MM.1S (cell line): ENCODE measurements at regions not wholly inside any gene's neighbourhood (a gene's known extent, or its start where the extent isn't known, plus 50 kb on each side); places are given as distances from the start of the nearest gene placed in this dataset.

ENCODE experiments used
- DNase-seq: peaks from one replicate; pipeline ENCODE4 v3.0.0-alpha.2; 2015
- H2AFZ ChIP-seq: fragments of 300-600 bp; sonication (generic); 2 replicates; pipeline ENCODE4 v1.6.0; 2016; ENCODE audit warnings: antibody characterized with exemption, low read length
- H3F3A ChIP-seq: fragments of 300-600 bp; sonication (generic); 2 replicates; pipeline ENCODE4 v1.6.1; 2016; ENCODE audit warnings: mild to moderate bottlenecking, antibody characterized with exemption, low read length, moderate library complexity, mixed read lengths; ENCODE audit not compliant: insufficient read depth
- H3K27ac ChIP-seq: fragments of 300-600 bp; sonication (generic); 2 replicates; pipeline ENCODE4 v1.5.1; 2016; ENCODE audit warnings: mild to moderate bottlenecking, low read length
- H3K27me3 ChIP-seq: fragments of 300-600 bp; sonication (generic); replicated peaks from 2 replicates; pipeline ENCODE4 v1.6.0; 2016; ENCODE audit warnings: low read length; ENCODE audit not compliant: insufficient read depth
- H3K36me3 ChIP-seq: fragments of 300-600 bp; sonication (generic); replicated peaks from 2 replicates; pipeline ENCODE4 v1.6.1; 2016; ENCODE audit warnings: mild to moderate bottlenecking, low read length, mixed read lengths; ENCODE audit not compliant: insufficient read depth
- H3K4me1 ChIP-seq: fragments of 300-600 bp; sonication (generic); 2 replicates; pipeline ENCODE4 v1.6.1; 2016; ENCODE audit warnings: low read length, mixed read lengths
- H3K4me2 ChIP-seq: fragments of 300-600 bp; sonication (generic); 2 replicates; pipeline ENCODE4 v1.6.0; 2016; ENCODE audit warnings: low read depth, low read length
- H3K4me3 ChIP-seq: fragments of 300-600 bp; sonication (generic); 2 replicates; pipeline ENCODE4 v1.5.1; 2016; ENCODE audit warnings: low read length, mixed read lengths
- H3K79me2 ChIP-seq: fragments of 300-600 bp; sonication (generic); 2 replicates; pipeline ENCODE4 v1.6.1; 2016; ENCODE audit warnings: mixed run types, low read length, mixed read lengths
- H3K9ac ChIP-seq: fragments of 300-600 bp; sonication (generic); 2 replicates; pipeline ENCODE4 v1.6.1; 2016; ENCODE audit warnings: low read length, mixed read lengths
- H3K9me2 ChIP-seq: fragments of 300-600 bp; sonication (generic); replicated peaks from 2 replicates; pipeline ENCODE4 v1.6.1; 2016; ENCODE audit warnings: mild to moderate bottlenecking, low read length, mixed read lengths; ENCODE audit not compliant: insufficient read depth
- H3K9me3 ChIP-seq: fragments of 300-600 bp; sonication (generic); replicated peaks from 2 replicates; pipeline ENCODE4 v1.6.1; 2016; ENCODE audit warnings: mild to moderate bottlenecking, low read length, mixed read lengths; ENCODE audit not compliant: insufficient read depth
- H4K20me1 ChIP-seq: fragments of 300-600 bp; sonication (generic); 2 replicates; pipeline ENCODE4 v1.6.1; 2016; ENCODE audit warnings: mild to moderate bottlenecking, low read length, moderate library complexity, mixed read lengths; ENCODE audit not compliant: insufficient read depth
- EZH2 ChIP-seq: fragments of 300-600 bp; sonication (generic); optimal IDR thresholded peaks from 2 replicates; pipeline ENCODE3; 2017; ENCODE audit warnings: low read depth, mild to moderate bottlenecking, antibody characterized with exemption, low read length, mixed read lengths
- EZH2phosphoT487 ChIP-seq: fragments of 300-600 bp; sonication (generic); IDR thresholded peaks from 2 replicates; pipeline ENCODE4 v1.6.1; 2018; ENCODE audit warnings: antibody characterized with exemption, low read length
- TF ChIP-seq, protein P1 (sequence below): fragments of 300-600 bp; sonication (generic); IDR thresholded peaks from 2 replicates; pipeline ENCODE4 v1.5.1; 2016; ENCODE audit warnings: antibody characterized with exemption, low read length, mixed read lengths

DNA sequence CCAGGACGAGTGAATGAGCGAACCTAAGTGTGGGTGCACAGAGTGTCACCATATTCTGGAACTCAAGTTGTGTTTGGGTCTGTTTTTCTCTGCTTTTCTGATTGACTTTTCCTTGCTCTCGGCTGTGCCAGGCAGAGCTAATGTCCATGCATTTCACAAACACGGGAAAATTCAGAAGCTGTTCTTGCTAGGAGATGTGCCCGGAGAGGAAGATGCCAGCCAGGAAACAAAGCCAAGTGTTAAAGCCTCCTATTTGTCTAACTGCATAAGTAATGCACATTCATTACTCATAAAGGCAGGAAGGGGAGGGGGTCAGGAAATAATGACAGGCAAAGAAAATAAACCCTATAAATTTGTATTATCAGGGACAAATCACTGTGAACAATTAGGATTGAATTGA, 250.4 kb upstream of the SFSWAP start:
- Histone ChIP-seq H3K36me3 (no peaks in the 10 kb centered on the region), H3K4me1 (no peaks in the 10 kb centered on the region), H3K79me2 (no peaks in the 10 kb centered on the region), H4K20me1 (no peaks in the 10 kb centered on the region), H3K27me3 (peaks cover 2% of the 10 kb centered on the region), H2AFZ (no peak overlapping the region), H3K4me2 (no peak overlapping the region), H3K9me2 (no peaks in the 10 kb centered on the region), H3K9me3 (no peaks in the 10 kb centered on the region), H3F3A (no peaks in the 10 kb centered on the region), H3K9ac (no peak overlapping the region), H3K27ac (no peak overlapping the region), H3K4me3 (no peak overlapping the region)
- no peak for DNase-seq
- TF ChIP-seq EZH2, result no peak
- no peak for TF ChIP-seq EZH2phosphoT487
- TF ChIP-seq, protein P1, sequence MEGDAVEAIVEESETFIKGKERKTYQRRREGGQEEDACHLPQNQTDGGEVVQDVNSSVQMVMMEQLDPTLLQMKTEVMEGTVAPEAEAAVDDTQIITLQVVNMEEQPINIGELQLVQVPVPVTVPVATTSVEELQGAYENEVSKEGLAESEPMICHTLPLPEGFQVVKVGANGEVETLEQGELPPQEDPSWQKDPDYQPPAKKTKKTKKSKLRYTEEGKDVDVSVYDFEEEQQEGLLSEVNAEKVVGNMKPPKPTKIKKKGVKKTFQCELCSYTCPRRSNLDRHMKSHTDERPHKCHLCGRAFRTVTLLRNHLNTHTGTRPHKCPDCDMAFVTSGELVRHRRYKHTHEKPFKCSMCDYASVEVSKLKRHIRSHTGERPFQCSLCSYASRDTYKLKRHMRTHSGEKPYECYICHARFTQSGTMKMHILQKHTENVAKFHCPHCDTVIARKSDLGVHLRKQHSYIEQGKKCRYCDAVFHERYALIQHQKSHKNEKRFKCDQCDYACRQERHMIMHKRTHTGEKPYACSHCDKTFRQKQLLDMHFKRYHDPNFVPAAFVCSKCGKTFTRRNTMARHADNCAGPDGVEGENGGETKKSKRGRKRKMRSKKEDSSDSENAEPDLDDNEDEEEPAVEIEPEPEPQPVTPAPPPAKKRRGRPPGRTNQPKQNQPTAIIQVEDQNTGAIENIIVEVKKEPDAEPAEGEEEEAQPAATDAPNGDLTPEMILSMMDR, result no peak

DNA sequence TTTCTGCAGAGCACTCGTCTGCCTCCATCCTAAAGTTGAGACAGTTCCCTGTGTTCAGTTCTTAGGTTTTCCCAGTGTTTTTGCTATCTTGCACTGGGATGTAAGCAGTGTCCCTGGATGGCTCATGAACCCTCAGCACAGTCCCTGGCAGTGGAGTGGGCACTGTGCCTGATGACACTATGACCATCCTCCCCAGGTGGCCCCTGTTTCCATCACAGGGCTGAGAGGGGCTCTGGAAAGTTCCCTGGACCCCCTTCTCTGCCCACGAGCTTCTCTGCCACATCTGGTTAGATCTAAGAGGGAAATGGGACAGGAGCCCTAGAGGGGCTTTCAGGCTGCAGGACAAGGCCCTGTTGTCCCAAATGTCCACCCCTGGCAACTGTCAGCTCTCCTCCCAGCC, 249.8 kb upstream of the SFSWAP start:
- Histone ChIP-seq H3K4me1 (no peaks in the 10 kb centered on the region), H3K79me2 (no peaks in the 10 kb centered on the region), H4K20me1 (no peaks in the 10 kb centered on the region), H3K9me3 (no peaks in the 10 kb centered on the region), H2AFZ (no peak overlapping the region), H3K27ac (no peak overlapping the region), H3K4me3 (no peak overlapping the region), H3K9me2 (no peaks in the 10 kb centered on the region), H3K36me3 (no peaks in the 10 kb centered on the region), H3K9ac (no peak overlapping the region), H3K27me3 (peaks cover 2% of the 10 kb centered on the region), H3K4me2 (no peak overlapping the region), H3F3A (no peaks in the 10 kb centered on the region)
- TF ChIP-seq EZH2 (no peak), EZH2phosphoT487 (no peak)
- TF ChIP-seq, protein P1, result no peak
- DNase-seq, result no peak

DNA sequence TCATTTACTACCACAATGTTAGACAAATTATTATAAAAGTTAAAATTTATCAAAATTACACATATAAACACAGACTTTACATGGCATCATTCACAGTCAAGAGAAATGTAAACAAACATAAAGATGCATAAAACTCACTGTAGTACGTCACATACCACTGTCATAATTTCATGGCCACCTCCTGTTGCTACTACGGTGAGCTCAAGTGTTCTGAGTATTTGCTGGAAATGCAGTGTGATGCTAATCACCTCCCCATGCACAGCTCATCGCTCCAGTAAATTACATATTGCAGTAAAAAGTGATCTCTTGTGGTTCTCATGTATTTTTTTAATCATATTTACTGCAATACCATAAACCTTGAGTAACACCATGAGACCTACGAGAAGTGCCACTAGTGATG, 247.7 kb upstream of the SFSWAP start:
- Histone ChIP-seq H3K9me2 (no peaks in the 10 kb centered on the region), H3K9ac (no peak overlapping the region), H3K27me3 (peaks cover 2% of the 10 kb centered on the region; the same call in 1 of the 2 replicates), H4K20me1 (no peaks in the 10 kb centered on the region), H3K9me3 (no peaks in the 10 kb centered on the region), H3K79me2 (no peaks in the 10 kb centered on the region), H3F3A (no peaks in the 10 kb centered on the region), H3K4me2 (no peak overlapping the region), H3K27ac (no peak overlapping the region), H3K36me3 (no peaks in the 10 kb centered on the region), H3K4me1 (no peaks in the 10 kb centered on the region), H3K4me3 (no peak overlapping the region), H2AFZ (no peak overlapping the region)
- TF ChIP-seq EZH2phosphoT487 (no peak), EZH2 (no peak)
- TF ChIP-seq, protein P1, result no peak
- no peak for DNase-seq
